GM21447 (cell line): ENCODE measurements at regions not wholly inside any gene's neighbourhood (a gene's known extent, or its start where the extent isn't known, plus 50 kb on each side); places are given as distances from the start of the nearest gene placed in this dataset.
"Not testable (repeated sequence)": the region's sequence is repeated elsewhere in the genome, so short reads cannot be mapped to it uniquely, and the experiment has no call there.

ENCODE experiments used
- ATAC-seq: cut with Tn5 transposase; IDR thresholded peaks from one replicate; pipeline ENCODE4 v1.9.1; 2021; ENCODE audit not compliant: unreplicated experiment

- no peak for ATAC-seq
Observed at GRCh38 chr2:66185497-66186054, 249.3 kb upstream of the MEIS1 start.

GRCh38 chr2:66177128-66177796, 257.7 kb upstream of the MEIS1 start:
- ATAC-seq: not testable (repeated sequence)

GRCh38 chr2:66174491-66174890, 260.4 kb upstream of the MEIS1 start:
- ATAC-seq: no peak

GRCh38 chr2:66173645-66174044, 261.3 kb upstream of the MEIS1 start:
- no peak for ATAC-seq

GRCh38 chr2:66171530-66171929, 263.4 kb upstream of the MEIS1 start:
- ATAC-seq: no peak

GRCh38 chr2:66170744-66171330, 264.1 kb upstream of the MEIS1 start:
- ATAC-seq: no peak

- ATAC-seq: no peak
Observed at GRCh38 chr2:66169076-66169475, 265.8 kb upstream of the MEIS1 start.

- ATAC-seq: no peak
Observed at GRCh38 chr2:66164470-66164869, 270.5 kb upstream of the MEIS1 start.

- ATAC-seq: no peak
Observed at GRCh38 chr2:66156171-66156570, 278.8 kb upstream of the MEIS1 start.

- no peak for ATAC-seq
Observed at GRCh38 chr2:66153941-66154340, 281.0 kb upstream of the MEIS1 start.

- no peak for ATAC-seq
Observed at GRCh38 chr2:66145490-66145889, 289.4 kb upstream of the MEIS1 start.

- not testable (repeated sequence) for ATAC-seq
Observed at GRCh38 chr2:66144324-66144723, 290.6 kb upstream of the MEIS1 start.

GRCh38 chr2:66137606-66138130, 297.3 kb upstream of the MEIS1 start:
- no peak for ATAC-seq

GRCh38 chr2:66134138-66134701, 300.7 kb upstream of the MEIS1 start:
- no peak for ATAC-seq

GRCh38 chr2:66127656-66128055, 307.3 kb upstream of the MEIS1 start:
- no peak for ATAC-seq

GRCh38 chr2:66127061-66127460, 307.9 kb upstream of the MEIS1 start:
- ATAC-seq: no peak

- no peak for ATAC-seq
Observed at GRCh38 chr2:66125951-66126350, 309.0 kb upstream of the MEIS1 start.

- no peak for ATAC-seq
Observed at GRCh38 chr2:66122516-66122915, 312.4 kb upstream of the MEIS1 start.

GRCh38 chr2:66121946-66122345, 313.0 kb upstream of the MEIS1 start:
- no peak for ATAC-seq

GRCh38 chr2:66113988-66114625, 320.8 kb upstream of the MEIS1 start:
- ATAC-seq: no peak

- ATAC-seq: no peak
Observed at GRCh38 chr2:66111706-66112105, 323.2 kb upstream of the MEIS1 start.

- no peak for ATAC-seq
Observed at GRCh38 chr2:66110608-66111007, 324.3 kb upstream of the MEIS1 start.
